H9 (cell line): ENCODE measurements at regions not wholly inside any gene's neighbourhood (a gene's known extent, or its start where the extent isn't known, plus 50 kb on each side); places are given as distances from the start of the nearest gene placed in this dataset.

Experiments
- DNase-seq: peaks from one replicate; pipeline ENCODE4 v3.0.0-alpha.2; 2017
- H2AFZ ChIP-seq: one replicate; pipeline ENCODE4 v1.6.1; 2013; ENCODE audit warnings: mild to moderate bottlenecking, low read length, control low read depth, moderate library complexity
- H2AK5ac ChIP-seq: 2 replicates; pipeline ENCODE4 v1.6.1; 2013; ENCODE audit warnings: low read length, control low read depth, mixed read lengths; ENCODE audit not compliant: insufficient read length
- H2BK120ac ChIP-seq: one replicate; pipeline ENCODE4 v1.6.1; 2013; ENCODE audit warnings: low read depth, mild to moderate bottlenecking, low read length, control low read depth, inconsistent platforms; ENCODE audit not compliant: poor library complexity, severe bottlenecking
- H2BK12ac ChIP-seq: 2 replicates; pipeline ENCODE4 v1.6.1; 2013; ENCODE audit warnings: low read length, control low read depth, mixed read lengths, low read depth; ENCODE audit not compliant: insufficient read length
- H2BK15ac ChIP-seq: 2 replicates; pipeline ENCODE4 v1.6.1; 2013; ENCODE audit warnings: low read depth, low read length, control low read depth
- H2BK20ac ChIP-seq: one replicate; pipeline ENCODE4 v1.6.1; 2013; ENCODE audit warnings: low read depth, mild to moderate bottlenecking, low read length, control low read depth, inconsistent platforms; ENCODE audit not compliant: poor library complexity, severe bottlenecking
- H2BK5ac ChIP-seq: 2 replicates; pipeline ENCODE4 v1.6.1; 2013; ENCODE audit warnings: low read length, control low read depth, mixed read lengths; ENCODE audit not compliant: insufficient read length
- H3K14ac ChIP-seq: 2 replicates; pipeline ENCODE4 v1.6.1; 2013; ENCODE audit warnings: low read length, control low read depth; ENCODE audit not compliant: insufficient read depth
- H3K18ac ChIP-seq: 2 replicates; pipeline ENCODE4 v1.6.1; 2013; ENCODE audit warnings: low read depth, mild to moderate bottlenecking, mixed read lengths, low read length, control low read depth; ENCODE audit not compliant: insufficient read length
- H3K23ac ChIP-seq: 2 replicates; pipeline ENCODE4 v1.6.1; 2013; ENCODE audit warnings: low read length, control low read depth, mixed read lengths, low read depth; ENCODE audit not compliant: insufficient read length
- H3K23me2 ChIP-seq: 2 replicates; pipeline ENCODE4 v1.6.1; 2013; ENCODE audit warnings: low read depth, mild to moderate bottlenecking, mixed read lengths, low read length, control low read depth; ENCODE audit not compliant: insufficient read length, poor library complexity, severe bottlenecking
- H3K27ac ChIP-seq: 2 replicates; pipeline ENCODE4 v1.5.1; 2013; ENCODE audit warnings: low read length, control low read depth, mixed read lengths, low read depth; ENCODE audit not compliant: insufficient read length
- H3K27me3 ChIP-seq: 2 replicates; pipeline ENCODE4 v1.6.1; 2013; ENCODE audit warnings: low read length, control low read depth, inconsistent platforms; ENCODE audit not compliant: insufficient read depth
- H3K4ac ChIP-seq: 2 replicates; pipeline ENCODE4 v1.6.1; 2013; ENCODE audit warnings: low read depth, mild to moderate bottlenecking, control low read depth, inconsistent platforms, low read length, moderate library complexity
- H3K4me1 ChIP-seq: 2 replicates; pipeline ENCODE4 v1.6.1; 2013; ENCODE audit warnings: low read length, control low read depth, inconsistent platforms; ENCODE audit not compliant: insufficient read depth
- H3K4me2 ChIP-seq: 2 replicates; pipeline ENCODE4 v1.6.1; 2013; ENCODE audit warnings: low read length, control low read depth, mixed read lengths; ENCODE audit not compliant: insufficient read length, insufficient read depth
- H3K56ac ChIP-seq: 2 replicates; pipeline ENCODE4 v1.6.1; 2013; ENCODE audit warnings: low read depth, mild to moderate bottlenecking, mixed read lengths, low read length, control low read depth; ENCODE audit not compliant: insufficient read length
- H3K79me1 ChIP-seq: 2 replicates; pipeline ENCODE4 v1.6.1; 2013; ENCODE audit warnings: low read depth, mild to moderate bottlenecking, moderate library complexity, low read length, control low read depth, inconsistent platforms; ENCODE audit not compliant: insufficient read depth, poor library complexity, severe bottlenecking
- H3K79me2 ChIP-seq: 2 replicates; pipeline ENCODE4 v1.6.1; 2013; ENCODE audit warnings: low read length, control low read depth, inconsistent platforms; ENCODE audit not compliant: insufficient read depth
- H3K9ac ChIP-seq: 2 replicates; pipeline ENCODE4 v1.6.1; 2013; ENCODE audit warnings: low read length, control low read depth, mixed read lengths; ENCODE audit not compliant: insufficient read length; ENCODE audit errors: extremely low read depth
- H3K9me3 ChIP-seq: one replicate; pipeline ENCODE4 v1.6.1; 2013; ENCODE audit warnings: low read depth, low read length, inconsistent platforms; ENCODE audit not compliant: control insufficient read depth
- H3T11ph ChIP-seq: one replicate; pipeline ENCODE4 v1.6.1; 2013; ENCODE audit warnings: mild to moderate bottlenecking, low read length, control low read depth, inconsistent platforms
- H4K20me1 ChIP-seq: one replicate; pipeline ENCODE4 v1.6.1; 2013; ENCODE audit not compliant: control insufficient read depth, insufficient read length, insufficient read depth
- H4K5ac ChIP-seq: 2 replicates; pipeline ENCODE4 v1.6.1; 2013; ENCODE audit warnings: low read depth, mild to moderate bottlenecking, mixed read lengths, low read length, control low read depth; ENCODE audit not compliant: insufficient read length
- H4K8ac ChIP-seq: replicated peaks from 2 replicates; pipeline ENCODE4 v1.6.1; 2013; ENCODE audit warnings: low read length, control low read depth, mixed read lengths, low read depth; ENCODE audit not compliant: insufficient read length
- H4K91ac ChIP-seq: 2 replicates; pipeline ENCODE4 v1.6.1; 2013; ENCODE audit warnings: low read depth, mild to moderate bottlenecking, moderate library complexity, mixed read lengths, low read length, control low read depth; ENCODE audit not compliant: insufficient read length
- H3K27ac Mint-ChIP-seq, 3 experiments: 2 replicates in 2 of 3; 3 replicates in 1 of 3; pipeline ENCODE4 v1.8.0; 2020 to 2021; ENCODE audit warnings: mixed read lengths in 3 of 3, mild to moderate bottlenecking in 1 of 3, moderate library complexity in 1 of 3
- H3K27me3 Mint-ChIP-seq: 2 replicates; pipeline ENCODE4 v1.8.0; 2021; ENCODE audit warnings: low read depth, mild to moderate bottlenecking, moderate library complexity, mixed read lengths
- H3K36me3 Mint-ChIP-seq, 3 experiments: 2 replicates in 2 of 3; 3 replicates in 1 of 3; pipeline ENCODE4 v1.8.0; 2020 to 2021; ENCODE audit warnings: low read depth in 3 of 3, mixed read lengths in 3 of 3; ENCODE audit not compliant: insufficient read depth in 1 of 3
- H3K4me1 Mint-ChIP-seq, 2 experiments: 2 replicates each; pipeline ENCODE4 v1.8.0; 2020; ENCODE audit warnings: mixed read lengths in 2 of 2
- H3K4me3 Mint-ChIP-seq, 2 experiments: 2 replicates in 1 of 2; 3 replicates in 1 of 2; pipeline ENCODE4 v1.8.0; 2020 to 2021; ENCODE audit warnings: mild to moderate bottlenecking in 2 of 2, mixed read lengths in 2 of 2, moderate library complexity in 1 of 2
- H3K9me3 Mint-ChIP-seq, 2 experiments: 2 replicates in 1 of 2; 3 replicates in 1 of 2; pipeline ENCODE4 v1.8.0; 2020; ENCODE audit warnings: mild to moderate bottlenecking in 2 of 2, mixed read lengths in 2 of 2, moderate library complexity in 1 of 2
- WGBS: extraction: QIAGEN DNeasy Blood & Tissue Kit; methylation state at CpG from one replicate; pipeline ENCODE4 v1.1.7; 2013; ENCODE audit warnings: missing lambda C conversion rate, low lambda C conversion rate, mixed read lengths; ENCODE audit not compliant: insufficient read length; ENCODE audit errors: extremely low coverage; 5-methylcytosine and 5-hydroxymethylcytosine counted together
- TF ChIP-seq, protein P1 (sequence below): fragments of 200-600 bp; sonication (generic); conservative IDR thresholded peaks from 3 replicates; pipeline ENCODE4 v1.8.0; 2021; ENCODE audit warnings: antibody characterized with exemption, mild to moderate bottlenecking

DNA sequence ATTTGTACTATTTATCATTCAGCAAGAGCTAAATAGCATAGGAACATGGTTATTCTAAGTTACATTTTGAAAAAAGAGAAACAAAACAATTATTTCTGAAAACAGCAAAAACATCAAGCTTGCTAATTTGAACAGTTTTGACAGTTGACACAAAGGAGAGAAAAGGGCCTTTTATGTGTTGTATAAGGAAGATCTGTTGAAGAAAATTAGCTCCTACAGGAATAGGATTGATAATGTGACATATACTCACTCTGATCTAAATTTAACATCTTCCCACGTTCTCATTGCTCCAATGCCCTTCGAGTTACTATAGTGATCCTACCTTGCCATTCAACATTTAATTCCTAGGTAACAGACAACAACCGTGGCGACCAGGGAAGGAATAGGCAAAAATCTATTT, 61.4 kb upstream of the BTG3 start:
- Histone ChIP-seq H3K27me3 (no peaks in the 10 kb centered on the region), H2BK20ac (no peak overlapping the region), H3K18ac (no peak overlapping the region), H2AK5ac (no peak overlapping the region), H3K23me2 (no peaks in the 10 kb centered on the region), H4K8ac (no peak overlapping the region), H3T11ph (no peak overlapping the region), H2BK12ac (no peak overlapping the region), H3K79me1 (no peaks in the 10 kb centered on the region), H3K56ac (no peak overlapping the region), H2BK120ac (no peak overlapping the region), H3K9me3 (no peaks in the 10 kb centered on the region), H4K91ac (no peak overlapping the region), H3K79me2 (no peaks in the 10 kb centered on the region), H4K5ac (no peak overlapping the region), H3K4me2 (no peak overlapping the region), H3K14ac (no peak overlapping the region), H3K9ac (no peak overlapping the region), H2AFZ (no peak overlapping the region), H2BK5ac (no peak overlapping the region), H2BK15ac (no peak overlapping the region), H3K4ac (no peak overlapping the region), H3K27ac (no peak overlapping the region), H4K20me1 (no peaks in the 10 kb centered on the region), H3K23ac (no peak overlapping the region), H3K4me1 (peaks cover 2% of the 10 kb centered on the region; the same call in 1 of the 2 replicates)
- H3K36me3 Mint-ChIP-seq, result no peaks in the 10 kb centered on the region; a peak in 1 of 7 replicates
- no peak overlapping the region for H3K27ac Mint-ChIP-seq
- no peak overlapping the region for H3K4me3 Mint-ChIP-seq
- H3K4me1 Mint-ChIP-seq, result peaks cover 23 to 27% of the 10 kb centered on the region in 2 experiments
- TF ChIP-seq, protein P1, sequence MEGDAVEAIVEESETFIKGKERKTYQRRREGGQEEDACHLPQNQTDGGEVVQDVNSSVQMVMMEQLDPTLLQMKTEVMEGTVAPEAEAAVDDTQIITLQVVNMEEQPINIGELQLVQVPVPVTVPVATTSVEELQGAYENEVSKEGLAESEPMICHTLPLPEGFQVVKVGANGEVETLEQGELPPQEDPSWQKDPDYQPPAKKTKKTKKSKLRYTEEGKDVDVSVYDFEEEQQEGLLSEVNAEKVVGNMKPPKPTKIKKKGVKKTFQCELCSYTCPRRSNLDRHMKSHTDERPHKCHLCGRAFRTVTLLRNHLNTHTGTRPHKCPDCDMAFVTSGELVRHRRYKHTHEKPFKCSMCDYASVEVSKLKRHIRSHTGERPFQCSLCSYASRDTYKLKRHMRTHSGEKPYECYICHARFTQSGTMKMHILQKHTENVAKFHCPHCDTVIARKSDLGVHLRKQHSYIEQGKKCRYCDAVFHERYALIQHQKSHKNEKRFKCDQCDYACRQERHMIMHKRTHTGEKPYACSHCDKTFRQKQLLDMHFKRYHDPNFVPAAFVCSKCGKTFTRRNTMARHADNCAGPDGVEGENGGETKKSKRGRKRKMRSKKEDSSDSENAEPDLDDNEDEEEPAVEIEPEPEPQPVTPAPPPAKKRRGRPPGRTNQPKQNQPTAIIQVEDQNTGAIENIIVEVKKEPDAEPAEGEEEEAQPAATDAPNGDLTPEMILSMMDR, result no peak
- no peaks in the 10 kb centered on the region for H3K9me3 Mint-ChIP-seq
- no peak for DNase-seq
- peaks cover 31% of the 10 kb centered on the region for H3K27me3 Mint-ChIP-seq
- no CpG with 5 or more reads among the region's 4 CpGs for WGBS
